ENCODE measurements at regions not wholly inside any gene's neighbourhood (a gene's known extent, or its start where the extent isn't known, plus 50 kb on each side); places are given as distances from the start of the nearest gene placed in this dataset.

DNA sequence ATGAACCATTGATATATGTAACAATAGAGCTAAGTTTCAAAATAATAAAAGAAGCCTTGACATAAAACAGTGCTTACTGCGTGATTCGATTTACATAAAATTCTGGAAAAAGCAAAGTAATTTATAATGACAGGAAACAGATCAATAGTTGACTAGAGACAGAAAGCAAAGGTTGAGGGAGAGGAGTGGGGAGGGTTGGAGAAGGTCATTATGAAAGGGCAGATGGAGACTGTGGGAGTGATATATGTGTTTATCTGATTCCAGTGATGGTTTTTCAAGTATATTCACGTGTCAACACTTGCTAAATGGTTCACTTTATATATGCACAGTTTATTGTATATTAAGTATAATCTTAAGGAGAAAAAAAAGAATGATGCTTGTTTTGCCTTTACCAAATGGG lies 1885.7 kb upstream of the NUDT12 start:
- H3T11ph ChIP-seq (ENCODE audit: low read length) = no peak overlapping the region
- no peaks in the 10 kb centered on the region for H3K9me3 ChIP-seq (ENCODE audit: control insufficient read depth, low read depth, low read length)
- no peak overlapping the region for H3K56ac ChIP-seq (ENCODE audit: insufficient read length, low read depth, low read length)
- no peak overlapping the region for H4K91ac ChIP-seq (ENCODE audit: insufficient read length, low read depth, low read length)
- H4K20me1 ChIP-seq (ENCODE audit: control insufficient read depth, insufficient read depth, insufficient read length) = no peaks in the 10 kb centered on the region
- H3K4me1 ChIP-seq (ENCODE audit: insufficient read depth, low read length) = no peaks in the 10 kb centered on the region
- H2BK12ac ChIP-seq (ENCODE audit: insufficient read length, low read depth, low read length) = no peak overlapping the region
- no peak overlapping the region for H2BK15ac ChIP-seq (ENCODE audit: low read depth, low read length)
- no peak overlapping the region for H4K5ac ChIP-seq (ENCODE audit: insufficient read length, low read depth, low read length)
- no peak overlapping the region for H2AK5ac ChIP-seq (ENCODE audit: insufficient read length, low read length)
- no peaks in the 10 kb centered on the region for H3K23me2 ChIP-seq (ENCODE audit: insufficient read length, low read depth, low read length, poor library complexity, severe bottlenecking)
- H3K14ac ChIP-seq (ENCODE audit: insufficient read depth, low read length) = no peak overlapping the region
- H2BK20ac ChIP-seq (ENCODE audit: low read depth, low read length, poor library complexity, severe bottlenecking) = no peak overlapping the region
- H3K4ac ChIP-seq (ENCODE audit: low read depth, low read length) = no peak overlapping the region
- H3K23ac ChIP-seq (ENCODE audit: insufficient read length, low read depth, low read length) = no peak overlapping the region
- Mint-ChIP-seq H3K9me3 (peaks cover 18 to 25% of the 10 kb centered on the region in 2 experiments), H3K4me1 (peaks cover 0 to 3% of the 10 kb centered on the region in 2 experiments; a peak in 2 of 4 replicates), H3K4me3 (no peak overlapping the region), H3K27ac (no peak overlapping the region), H3K36me3 (ENCODE audit: insufficient read depth in 1 of 3, low read depth in 3 of 3) (peaks cover 6 to 21% (median 16%) of the 10 kb centered on the region in 3 experiments), H3K27me3 (ENCODE audit: low read depth) (no peaks in the 10 kb centered on the region; the same call in 1 of the 2 replicates)
- TF ChIP-seq, protein P1, sequence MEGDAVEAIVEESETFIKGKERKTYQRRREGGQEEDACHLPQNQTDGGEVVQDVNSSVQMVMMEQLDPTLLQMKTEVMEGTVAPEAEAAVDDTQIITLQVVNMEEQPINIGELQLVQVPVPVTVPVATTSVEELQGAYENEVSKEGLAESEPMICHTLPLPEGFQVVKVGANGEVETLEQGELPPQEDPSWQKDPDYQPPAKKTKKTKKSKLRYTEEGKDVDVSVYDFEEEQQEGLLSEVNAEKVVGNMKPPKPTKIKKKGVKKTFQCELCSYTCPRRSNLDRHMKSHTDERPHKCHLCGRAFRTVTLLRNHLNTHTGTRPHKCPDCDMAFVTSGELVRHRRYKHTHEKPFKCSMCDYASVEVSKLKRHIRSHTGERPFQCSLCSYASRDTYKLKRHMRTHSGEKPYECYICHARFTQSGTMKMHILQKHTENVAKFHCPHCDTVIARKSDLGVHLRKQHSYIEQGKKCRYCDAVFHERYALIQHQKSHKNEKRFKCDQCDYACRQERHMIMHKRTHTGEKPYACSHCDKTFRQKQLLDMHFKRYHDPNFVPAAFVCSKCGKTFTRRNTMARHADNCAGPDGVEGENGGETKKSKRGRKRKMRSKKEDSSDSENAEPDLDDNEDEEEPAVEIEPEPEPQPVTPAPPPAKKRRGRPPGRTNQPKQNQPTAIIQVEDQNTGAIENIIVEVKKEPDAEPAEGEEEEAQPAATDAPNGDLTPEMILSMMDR (conservative IDR thresholded peaks at IDR 0.05) = no peak
- no peak overlapping the region for H2BK5ac ChIP-seq (ENCODE audit: insufficient read length, low read length)
- WGBS (ENCODE audit: extremely low coverage, insufficient read length, low lambda C conversion rate) = no CpG with 5 or more reads among the region's 3 CpGs
- no peaks in the 10 kb centered on the region for H3K79me1 ChIP-seq (ENCODE audit: insufficient read depth, low read depth, low read length, poor library complexity, severe bottlenecking)
- no peak overlapping the region for H2BK120ac ChIP-seq (ENCODE audit: low read depth, low read length, poor library complexity, severe bottlenecking)
- no peak overlapping the region for H4K8ac ChIP-seq (replicated peaks; ENCODE audit: insufficient read length, low read depth, low read length)
- H3K79me2 ChIP-seq (ENCODE audit: insufficient read depth, low read length) = no peaks in the 10 kb centered on the region
- H3K4me2 ChIP-seq (ENCODE audit: insufficient read depth, insufficient read length, low read length) = no peak overlapping the region
- no peak overlapping the region for H2AFZ ChIP-seq (ENCODE audit: low read length)
- no peak overlapping the region for H3K18ac ChIP-seq (ENCODE audit: insufficient read length, low read depth, low read length)
- no peak overlapping the region for H3K9ac ChIP-seq (ENCODE audit: extremely low read depth, insufficient read length, low read length)
- no peak for DNase-seq
- H3K27ac ChIP-seq (ENCODE audit: insufficient read length, low read depth, low read length) = no peak overlapping the region
- no peaks in the 10 kb centered on the region for H3K27me3 ChIP-seq (ENCODE audit: insufficient read depth, low read length)
